LoVo (cell line): ENCODE measurements at regions not wholly inside any gene's neighbourhood (a gene's known extent, or its start where the extent isn't known, plus 50 kb on each side); places are given as distances from the start of the nearest gene placed in this dataset.
"Not testable (repeated sequence)": the region's sequence is repeated elsewhere in the genome, so short reads cannot be mapped to it uniquely, and the experiment has no call there.

Source experiments
- DNase-seq: peaks from one replicate; pipeline ENCODE4 v3.0.0-alpha.2; 2016; ENCODE audit warnings: low spot score

DNA sequence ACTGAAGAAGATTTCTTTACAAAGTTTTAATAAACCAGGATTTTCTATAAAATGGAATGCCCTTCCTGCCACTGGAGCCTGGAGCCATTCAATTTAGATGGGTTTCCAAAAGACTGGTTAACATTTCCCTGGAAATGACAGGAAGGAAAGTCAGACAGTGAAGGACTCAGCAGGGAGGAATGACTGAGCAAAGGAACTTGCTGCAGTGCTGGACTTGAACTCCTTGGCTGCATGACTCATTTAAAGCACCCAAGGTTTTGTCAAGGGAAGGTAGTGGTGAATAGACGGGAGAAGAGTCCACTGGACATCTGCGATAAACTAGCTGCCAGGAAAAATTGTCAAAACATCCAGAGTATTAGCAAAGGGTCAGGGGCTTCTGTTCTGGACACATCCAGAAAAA, 163.8 kb upstream of the SLC28A3 start:
- no peak for DNase-seq

DNA sequence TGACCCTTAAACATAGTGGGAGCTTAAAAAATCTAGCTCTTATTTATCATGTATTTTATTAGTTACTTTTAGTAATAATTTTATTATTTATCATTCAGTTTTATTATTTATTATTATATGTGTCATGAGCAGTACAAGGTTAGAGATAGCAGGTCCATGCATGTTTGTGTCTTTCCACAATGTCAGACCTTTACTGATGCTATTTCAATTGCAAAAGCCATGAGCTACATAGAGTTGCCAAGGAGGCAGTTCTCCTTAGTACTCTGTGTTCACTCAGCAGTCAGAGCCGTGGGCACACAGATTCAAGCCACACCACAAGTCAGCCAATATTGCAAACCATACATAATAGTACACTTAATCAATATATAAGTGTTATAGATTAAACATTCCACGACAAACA, 157.9 kb upstream of the NTRK2 start:
- no peak for DNase-seq

DNA sequence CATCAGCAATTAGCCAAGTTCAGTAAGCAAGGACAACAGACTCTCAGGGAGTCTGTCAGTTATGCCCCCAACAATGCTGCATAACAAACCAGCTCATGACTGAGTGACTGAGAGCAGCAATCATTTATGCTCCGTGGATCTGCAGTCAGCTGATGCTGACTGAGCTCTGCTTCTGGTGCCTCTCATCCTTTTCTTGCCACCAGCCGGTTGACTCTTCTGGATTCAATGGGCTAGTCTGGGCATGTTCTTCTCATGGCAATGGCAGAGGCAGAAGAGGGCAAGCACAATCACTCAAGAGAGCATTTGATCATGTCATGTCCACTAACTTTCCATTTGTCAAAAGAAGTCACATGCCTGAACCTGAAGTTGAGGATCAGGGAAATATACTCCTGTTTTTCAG, 157.0 kb upstream of the NTRK2 start:
- no peak for DNase-seq

DNA sequence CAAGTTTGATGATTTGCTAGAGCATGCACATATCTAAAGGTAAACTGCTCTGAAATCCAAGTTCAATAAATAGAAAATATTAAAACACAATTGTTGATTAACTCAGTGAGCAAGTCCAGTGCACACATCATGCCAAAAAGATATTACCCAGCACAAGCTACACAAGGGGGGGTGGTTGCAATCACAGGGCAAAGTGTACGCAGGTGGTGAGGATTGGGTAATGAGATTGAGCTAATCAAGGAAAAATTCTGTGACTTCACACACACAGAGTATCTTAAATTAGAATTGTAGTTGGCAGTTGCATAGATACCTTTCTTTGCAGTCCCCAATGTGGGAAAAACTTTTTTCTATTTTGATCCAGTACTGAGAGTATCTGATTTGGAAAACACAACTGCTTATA, 156.1 kb upstream of the NTRK2 start:
- no peak for DNase-seq

DNA sequence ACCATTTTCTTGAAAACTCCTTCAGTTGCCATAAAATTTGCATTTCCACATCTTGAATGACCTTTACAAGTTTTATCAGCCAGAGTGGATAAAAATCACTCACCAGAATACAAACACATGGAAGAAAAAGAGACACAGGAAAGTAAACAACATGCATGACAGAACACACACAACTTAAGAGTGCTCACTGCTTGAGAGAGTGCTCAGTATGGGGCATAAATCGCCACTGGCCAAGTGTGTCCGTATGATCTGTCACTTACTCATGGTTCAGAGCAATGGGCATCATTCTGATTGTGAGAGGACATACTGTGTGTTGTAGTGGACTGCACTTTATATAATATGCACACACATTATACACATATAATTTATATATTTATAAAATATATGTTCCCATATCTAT, 155.6 kb upstream of the NTRK2 start:
- DNase-seq = no peak

DNA sequence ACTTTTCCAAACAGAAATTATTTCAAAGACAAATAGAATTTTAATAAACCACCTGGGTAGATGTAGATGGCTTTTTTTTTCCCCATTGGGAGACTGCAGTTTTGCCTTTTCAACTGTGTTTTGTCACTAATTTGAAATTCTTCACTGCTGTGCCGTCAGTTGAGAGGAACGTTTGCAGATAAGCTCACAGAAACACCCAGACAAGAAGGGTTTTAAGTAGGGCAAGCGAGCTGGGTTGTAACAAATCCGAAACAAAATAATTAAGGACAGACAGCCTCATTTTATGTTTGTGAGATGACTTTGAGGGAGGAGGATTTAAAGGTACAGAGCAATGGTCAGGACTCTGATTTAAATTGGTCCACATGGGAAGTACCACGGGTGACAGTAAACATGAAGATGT, 155.1 kb upstream of the NTRK2 start:
- no peak for DNase-seq

DNA sequence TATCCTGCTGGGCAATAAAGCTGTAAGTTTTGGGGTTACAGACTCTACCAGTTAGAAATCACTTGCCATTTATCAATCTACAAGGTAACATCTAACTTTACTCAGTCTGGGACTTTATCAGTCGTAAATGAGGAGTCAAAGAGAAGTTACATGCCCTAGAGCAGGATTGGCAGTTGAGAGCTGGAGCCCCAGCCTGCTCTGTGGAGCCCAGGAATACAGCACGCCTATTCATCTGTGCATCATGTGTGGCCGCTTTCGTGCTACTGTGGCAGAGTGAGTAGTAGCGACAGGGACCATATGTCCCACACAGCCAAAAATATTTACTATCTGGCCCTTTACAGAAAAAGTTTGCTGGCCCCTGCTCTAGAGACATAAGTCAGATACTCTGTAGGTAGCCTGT, 152.5 kb upstream of the NTRK2 start:
- DNase-seq = no peak

DNA sequence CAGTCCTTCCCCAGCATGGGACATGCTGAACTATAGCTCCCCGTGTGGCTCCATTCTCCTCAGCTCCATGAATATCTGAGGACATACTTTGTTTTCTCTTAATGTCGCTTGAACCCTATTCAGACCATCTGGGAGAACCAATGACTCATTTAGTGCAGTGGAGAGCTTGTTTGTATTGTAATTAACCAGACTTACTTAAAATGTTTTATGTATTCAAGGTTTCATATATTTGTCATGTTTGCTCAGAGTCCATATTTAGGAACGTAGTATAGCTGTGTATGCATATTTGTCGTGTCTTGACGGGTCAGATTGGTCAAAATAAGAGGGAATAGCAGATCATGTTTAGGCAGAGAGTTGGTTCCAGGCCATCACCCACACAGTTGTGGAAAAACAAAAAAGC, 150.1 kb upstream of the NTRK2 start:
- DNase-seq = no peak

DNA sequence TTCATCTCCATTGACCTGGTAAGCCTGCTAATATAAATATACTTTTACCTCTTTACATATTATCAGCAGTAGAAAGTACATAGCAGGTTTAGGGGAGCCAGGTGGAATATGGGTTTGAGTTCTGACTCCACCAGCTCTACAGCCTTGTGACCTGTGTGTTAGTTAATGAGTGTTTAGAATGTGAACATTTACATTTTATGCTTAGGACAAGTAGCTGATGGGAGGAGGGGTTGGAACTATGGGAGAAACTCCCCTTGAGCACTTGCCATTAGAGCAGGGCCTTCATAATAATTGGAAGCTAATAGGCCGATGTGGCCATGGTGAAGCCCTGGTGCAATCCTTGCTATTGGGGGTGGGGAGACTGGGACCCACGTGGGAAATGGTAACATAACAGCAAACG, 148.3 kb upstream of the NTRK2 start:
- no peak for DNase-seq

DNA sequence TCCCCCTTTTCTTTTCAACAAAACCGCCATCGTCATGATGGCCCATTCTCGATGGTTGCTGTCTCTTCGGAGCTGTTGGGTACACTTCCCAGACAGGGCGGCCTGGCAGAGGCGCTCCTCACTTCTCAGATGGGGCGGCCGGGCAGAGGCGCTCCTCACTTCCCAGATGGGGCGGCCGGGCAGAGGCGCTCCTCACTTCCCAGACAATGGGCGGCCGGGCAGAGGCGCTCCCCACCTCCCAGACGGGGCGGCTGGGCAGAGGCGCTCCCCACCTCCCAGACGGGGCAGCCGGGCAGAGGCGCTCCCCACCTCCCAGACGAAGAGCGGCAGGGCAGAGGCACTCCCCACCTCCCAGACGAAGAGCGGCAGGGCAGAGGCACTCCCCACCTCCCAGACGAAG, 143.3 kb upstream of the NTRK2 start:
- not testable (repeated sequence) for DNase-seq

DNA sequence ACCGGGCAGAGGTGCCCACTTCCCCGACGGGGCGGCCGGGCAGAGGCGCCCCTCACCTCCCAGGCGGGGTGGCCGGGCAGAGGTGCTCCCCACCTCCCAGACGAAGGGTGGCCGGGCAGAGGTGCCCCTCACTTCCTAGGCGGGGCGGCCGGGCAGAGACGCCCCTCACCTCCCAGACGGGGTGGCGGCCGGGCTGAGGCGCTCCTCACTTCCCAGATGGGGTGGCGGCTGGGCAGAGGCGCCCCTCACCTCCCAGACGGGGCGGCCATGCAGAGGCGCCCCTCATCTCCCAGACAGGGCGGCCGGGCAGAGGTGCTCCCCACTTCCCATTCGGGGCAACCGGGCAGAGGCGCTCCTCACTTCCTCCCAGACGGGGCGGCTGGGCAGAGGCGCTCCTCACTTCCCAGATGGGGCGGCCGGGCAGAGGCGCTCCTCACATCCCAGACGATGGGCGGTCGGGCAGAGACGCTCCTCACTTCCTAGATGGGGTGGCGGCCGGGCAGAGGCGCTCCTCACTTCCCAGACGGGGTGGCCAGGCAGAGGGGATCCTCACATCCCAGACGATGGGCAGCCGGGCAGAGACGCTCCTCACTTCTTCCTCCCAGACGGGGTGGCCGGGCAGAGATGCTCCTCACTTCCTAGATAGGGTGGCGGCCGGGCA, 142.3 kb upstream of the NTRK2 start:
- not testable (repeated sequence) for DNase-seq

DNA sequence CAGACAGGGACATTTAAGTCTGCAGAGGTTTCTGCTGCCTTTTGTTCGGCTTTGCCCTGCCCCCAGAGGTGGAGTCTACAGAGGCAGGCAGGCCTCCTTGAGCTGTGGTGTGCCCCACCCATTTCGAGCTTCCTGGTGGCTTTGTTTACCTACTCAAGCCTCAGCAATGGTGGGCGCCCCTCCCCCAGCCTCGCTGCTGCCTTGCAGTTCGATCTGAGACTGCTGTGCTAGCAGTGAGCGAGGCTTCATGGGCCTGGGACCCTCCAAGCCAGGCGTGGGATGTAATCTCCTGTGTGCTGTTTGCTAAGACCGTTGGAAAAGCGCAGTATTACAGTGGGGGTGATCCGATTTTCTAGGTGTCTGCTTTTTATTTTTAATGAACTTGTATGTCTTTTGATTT, 133.6 kb upstream of the NTRK2 start:
- not testable (repeated sequence) for DNase-seq

DNA sequence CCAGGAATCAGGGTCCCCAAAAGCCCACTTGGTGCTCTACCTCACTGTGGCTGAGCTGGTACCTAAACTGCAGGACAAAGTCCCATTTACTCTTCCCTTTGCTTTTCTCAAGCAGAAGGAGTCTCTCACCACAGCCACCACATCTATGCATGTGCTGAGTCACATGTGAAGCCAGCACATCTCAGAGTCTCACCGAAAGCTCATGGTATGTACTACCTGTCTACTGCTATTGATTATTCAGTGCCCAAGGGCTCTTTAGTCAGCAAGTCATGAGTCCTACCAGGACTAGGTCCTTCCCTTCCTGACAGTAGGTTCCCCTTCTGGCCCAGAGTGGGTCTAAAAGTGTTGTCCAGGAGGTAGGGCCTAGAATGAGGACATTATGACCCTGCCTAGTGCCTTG, 130.7 kb upstream of the NTRK2 start:
- no peak for DNase-seq

DNA sequence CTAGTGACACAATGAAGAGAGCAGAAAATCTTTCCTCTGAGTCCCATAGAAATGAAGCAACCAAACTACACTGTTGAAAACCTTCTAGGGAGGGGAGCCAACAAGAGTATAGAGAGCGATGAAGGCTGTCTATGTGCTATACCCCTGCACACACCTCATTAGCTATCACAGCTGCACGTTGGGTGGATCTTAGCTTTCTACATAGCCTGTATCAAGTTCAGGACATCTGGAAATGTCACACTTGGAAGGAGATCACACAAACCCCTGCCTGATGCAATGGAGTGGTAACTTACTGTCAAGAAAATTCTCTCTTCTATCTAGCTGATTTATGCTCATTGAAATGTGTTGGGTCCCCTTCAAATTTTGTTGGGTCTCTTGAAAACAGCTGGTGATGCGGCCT, 127.0 kb upstream of the NTRK2 start:
- DNase-seq = no peak

DNA sequence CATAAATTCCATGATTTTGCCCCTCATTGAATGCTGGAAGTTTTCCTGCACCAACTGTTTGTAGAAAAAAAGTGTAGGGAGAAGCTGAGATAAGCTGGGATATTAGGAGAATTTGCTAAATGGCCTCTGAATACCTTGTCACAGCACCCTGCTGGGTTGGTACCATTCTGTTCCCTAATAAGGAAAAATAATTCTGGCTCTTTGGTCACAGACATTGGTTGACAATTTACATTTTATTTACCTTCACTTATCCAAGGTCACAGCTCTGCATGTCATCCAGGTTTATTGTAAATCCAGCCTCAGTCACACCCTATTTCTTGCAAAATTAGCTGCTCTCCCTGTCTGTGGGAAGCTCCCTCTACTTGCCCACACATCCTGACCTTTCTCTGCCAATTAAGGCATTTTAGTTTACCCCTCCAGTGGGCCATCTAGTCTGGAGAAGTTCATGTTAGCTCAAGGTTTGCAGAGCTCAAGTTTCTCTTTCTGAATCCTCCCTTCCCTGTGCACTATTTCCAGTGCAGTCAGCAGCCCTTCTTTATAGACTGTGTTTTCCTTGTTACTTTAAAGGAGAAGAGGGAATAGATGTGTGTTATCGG, 115.4 kb upstream of the NTRK2 start:
- DNase-seq = no peak

DNA sequence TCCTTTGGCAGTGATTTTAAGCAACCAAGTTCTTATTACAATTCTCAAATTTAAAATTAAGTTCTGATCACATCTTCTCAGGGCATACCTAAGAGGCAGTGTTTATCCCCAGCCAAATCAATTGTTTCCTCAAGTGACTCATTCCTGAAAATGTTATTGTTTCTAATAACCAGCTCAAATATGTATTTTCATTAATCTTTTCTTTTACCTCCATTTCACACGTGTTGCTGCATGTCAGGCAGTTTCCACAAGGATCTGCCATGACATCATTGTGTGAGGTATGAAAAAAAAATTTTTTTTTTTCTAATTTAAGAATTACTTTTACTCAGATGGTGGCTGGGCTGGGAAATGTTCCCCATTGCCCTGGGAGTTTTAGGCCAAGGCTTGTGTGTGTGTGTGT, 113.0 kb upstream of the NTRK2 start:
- no peak for DNase-seq

DNA sequence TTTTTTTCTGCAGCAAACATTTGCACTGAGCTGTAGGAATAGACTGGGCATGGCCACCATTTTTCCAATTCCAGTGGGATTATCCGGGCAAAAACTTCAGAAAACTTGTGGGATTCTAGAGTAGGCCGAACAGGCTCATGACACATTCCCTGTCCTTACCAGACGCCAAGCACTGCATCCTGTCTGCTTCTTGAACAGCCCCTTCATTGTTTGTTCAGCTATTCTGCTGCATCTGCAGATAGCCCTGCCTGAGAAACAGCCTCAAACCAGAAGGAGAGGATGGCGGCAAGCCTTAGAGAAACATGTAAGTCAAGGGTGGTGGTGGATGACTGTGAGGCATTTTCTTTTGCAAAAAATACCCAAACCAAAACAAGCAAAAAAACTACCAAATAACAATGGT, 111.8 kb upstream of the NTRK2 start:
- no peak for DNase-seq

DNA sequence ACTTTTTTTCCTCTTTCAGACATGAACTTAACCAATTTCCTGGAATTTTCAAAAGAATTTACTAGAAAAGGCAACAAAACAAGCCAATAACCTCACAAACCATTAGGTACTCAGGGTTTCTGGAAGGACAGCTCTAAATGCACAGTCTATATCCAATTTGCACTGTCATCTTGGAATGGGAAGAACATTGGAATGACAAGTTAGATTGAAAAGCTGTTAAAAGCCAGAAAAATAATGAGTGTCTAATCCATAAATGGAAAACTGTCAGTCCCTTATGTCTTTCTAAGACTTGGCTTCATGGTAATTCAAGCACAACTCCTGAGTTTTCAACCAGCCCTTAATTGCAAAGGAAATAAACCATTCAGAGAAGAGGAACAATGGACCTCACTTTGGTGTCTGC, 105.8 kb upstream of the NTRK2 start:
- no peak for DNase-seq

DNA sequence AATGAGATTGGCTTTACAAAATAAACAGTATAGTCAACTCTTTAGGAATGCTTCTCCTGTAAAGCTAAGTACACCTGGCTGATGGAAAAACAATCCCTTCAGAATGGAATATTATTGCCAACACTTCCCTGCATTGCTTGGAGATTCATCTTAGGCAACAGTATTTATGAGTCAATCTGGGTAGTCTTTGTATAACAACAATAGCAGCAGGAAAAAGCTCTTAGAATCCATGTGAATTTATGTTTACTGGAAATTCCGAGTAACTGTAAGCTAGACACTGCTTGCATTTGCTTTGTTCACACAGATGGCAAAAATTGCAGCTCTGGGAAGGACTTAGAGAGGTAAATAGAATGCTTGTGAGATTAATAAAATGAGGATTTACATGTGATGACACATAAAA, 101.7 kb upstream of the NTRK2 start:
- no peak for DNase-seq

DNA sequence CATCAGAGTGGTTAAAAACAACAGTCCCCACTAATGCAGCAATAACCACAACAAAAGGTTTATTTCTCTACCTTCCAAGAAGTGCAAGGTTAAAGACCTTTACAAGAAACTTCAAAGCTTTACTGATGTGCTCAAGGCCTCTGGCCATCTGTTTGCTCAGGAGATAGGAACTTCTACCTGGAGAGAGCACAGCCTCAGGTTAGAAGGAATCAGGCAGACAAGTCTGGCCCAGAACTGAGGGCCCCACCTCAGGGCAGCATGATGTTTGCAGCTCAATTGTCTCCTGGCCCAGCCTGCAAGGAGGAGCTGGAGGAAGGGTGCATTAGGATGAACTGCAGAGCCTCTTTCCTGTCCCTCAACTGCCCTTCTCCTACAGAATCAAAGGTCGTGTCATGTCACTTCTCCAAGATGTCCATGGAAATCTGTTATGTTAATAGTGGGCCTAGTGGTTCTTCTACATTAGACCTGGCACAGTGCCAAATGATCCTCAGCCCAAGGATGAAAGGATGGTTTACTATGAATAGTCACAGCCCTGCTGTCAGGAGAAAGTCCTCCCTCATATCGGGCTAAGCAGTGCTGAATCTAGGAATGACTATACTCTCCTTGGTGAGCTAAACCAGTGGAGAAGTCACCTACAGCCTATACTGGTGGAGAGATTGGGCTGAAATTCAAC, 98.9 kb upstream of the NTRK2 start:
- DNase-seq = no peak

DNA sequence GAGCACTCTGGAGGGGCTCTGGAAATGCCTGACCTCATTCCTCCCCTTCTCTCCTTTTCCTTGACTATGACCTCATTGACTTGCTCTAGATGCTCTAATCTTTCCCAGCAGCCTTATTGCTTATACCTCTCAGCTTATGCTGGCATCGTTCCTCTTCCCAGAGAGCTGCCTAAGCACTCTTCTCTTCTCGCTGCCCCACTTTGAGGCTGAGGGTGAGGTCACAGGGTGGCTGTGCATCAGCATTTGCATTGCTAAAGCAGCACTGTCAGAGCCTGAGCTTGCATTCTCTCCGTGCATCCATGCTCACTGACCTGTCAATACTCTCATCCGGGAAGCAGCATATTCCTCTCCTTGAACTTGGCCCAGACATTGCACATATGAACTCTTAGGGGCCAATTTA, 96.4 kb upstream of the NTRK2 start:
- no peak for DNase-seq

DNA sequence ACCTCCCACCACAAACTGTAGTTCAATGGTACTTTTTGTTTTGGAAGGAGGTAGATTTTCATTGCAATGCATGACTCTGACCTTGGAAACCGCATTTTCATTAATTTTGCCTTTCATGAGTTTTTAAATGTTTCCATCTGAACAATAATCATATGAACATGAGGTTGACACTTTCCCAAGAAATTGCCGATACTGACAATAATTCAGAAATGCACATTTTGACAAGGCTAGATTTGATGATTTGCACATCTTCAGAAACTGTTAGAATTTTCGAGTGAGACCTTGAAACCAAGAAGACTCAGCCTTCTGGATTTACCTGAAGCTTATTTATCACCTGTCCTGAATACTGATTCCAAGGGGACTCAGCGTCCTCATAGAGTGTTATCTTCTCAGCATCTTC, 93.8 kb upstream of the NTRK2 start:
- no peak for DNase-seq

DNA sequence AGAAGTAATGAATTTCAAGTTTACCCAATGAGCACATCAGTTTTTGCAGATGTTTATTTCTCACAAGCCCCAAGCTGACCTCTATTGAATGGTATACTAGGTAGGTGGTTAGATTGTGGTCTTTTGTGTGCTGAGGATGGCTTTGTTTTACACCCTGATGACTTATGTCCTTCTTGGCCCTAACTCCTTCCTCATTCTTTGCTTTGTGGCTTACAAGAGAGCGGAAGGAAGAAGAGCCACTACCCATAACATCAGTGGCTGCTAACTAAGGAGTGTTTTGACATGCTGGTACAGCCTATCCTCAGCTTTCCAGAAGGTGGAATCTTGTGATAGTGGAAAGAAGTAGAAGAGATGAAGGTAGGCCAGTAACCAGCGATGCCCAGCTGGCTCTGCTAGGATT, 85.7 kb upstream of the NTRK2 start:
- DNase-seq = peak; percentile 32

DNA sequence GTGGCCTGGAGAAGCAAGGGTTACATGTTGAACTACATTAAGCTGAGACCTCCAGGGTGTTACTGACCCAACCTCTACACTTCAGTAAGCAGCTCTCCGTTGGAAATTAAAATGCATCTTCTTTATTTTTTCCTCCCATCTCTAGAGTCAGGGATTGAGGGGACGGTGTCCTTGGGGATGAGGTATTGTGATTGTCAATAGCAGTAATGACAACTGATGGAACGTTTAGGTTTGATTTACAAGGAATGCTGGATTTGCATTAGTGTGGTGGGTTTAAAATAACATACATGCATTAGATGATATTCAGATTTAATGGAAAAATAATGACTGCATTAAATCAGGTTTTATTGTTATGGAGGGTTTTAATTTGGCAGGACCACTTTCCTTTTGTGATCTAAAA, 82.9 kb upstream of the NTRK2 start:
- DNase-seq = no peak
